IPS-18a (cell line): ENCODE measurements at regions not wholly inside any gene's neighbourhood (a gene's known extent, or its start where the extent isn't known, plus 50 kb on each side); places are given as distances from the start of the nearest gene placed in this dataset.

Experiments
- H3K27ac ChIP-seq: one replicate; pipeline ENCODE4 v1.5.1; 2013; ENCODE audit warnings: low read length
- H3K27me3 ChIP-seq: one replicate; pipeline ENCODE4 v1.6.1; 2013; ENCODE audit warnings: mild to moderate bottlenecking, low read length; ENCODE audit not compliant: control insufficient read depth, insufficient read depth
- H3K36me3 ChIP-seq: one replicate; pipeline ENCODE4 v1.6.1; 2013; ENCODE audit warnings: low read depth, low read length; ENCODE audit not compliant: control insufficient read depth
- H3K4me1 ChIP-seq: one replicate; pipeline ENCODE4 v1.6.1; 2013; ENCODE audit warnings: low read depth, low read length; ENCODE audit not compliant: control insufficient read depth
- H3K4me3 ChIP-seq: one replicate; pipeline ENCODE4 v1.5.1; 2013; ENCODE audit warnings: low read length
- H3K9ac ChIP-seq: one replicate; pipeline ENCODE4 v1.6.1; 2013; ENCODE audit warnings: mild to moderate bottlenecking, low read length, moderate library complexity
- H3K9me3 ChIP-seq: one replicate; pipeline ENCODE4 v1.6.1; 2013; ENCODE audit warnings: low read depth, low read length; ENCODE audit not compliant: control insufficient read depth

DNA sequence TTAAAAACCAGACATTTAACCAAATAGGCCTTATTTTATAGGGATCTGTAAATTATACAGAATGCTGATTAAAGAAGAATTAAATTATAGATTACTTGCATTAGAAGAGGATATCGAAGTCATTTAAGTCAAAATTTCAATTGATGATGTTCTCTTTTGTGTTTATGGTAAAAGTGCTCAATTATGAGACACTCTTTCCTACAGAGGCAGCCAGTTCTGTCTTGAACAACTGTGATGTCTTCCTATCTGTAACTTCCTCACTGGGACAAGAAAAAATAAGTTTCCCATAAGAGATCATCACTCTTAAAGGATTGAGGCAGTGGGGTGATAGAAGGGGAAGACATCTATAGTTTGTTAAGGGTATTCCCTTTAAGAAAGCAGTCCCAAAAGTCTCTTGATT, 613.5 kb downstream of the INSC start:
- no peak overlapping the region for H3K27ac ChIP-seq
- no peaks in the 10 kb centered on the region for H3K9me3 ChIP-seq
- no peaks in the 10 kb centered on the region for H3K36me3 ChIP-seq
- no peaks in the 10 kb centered on the region for H3K27me3 ChIP-seq
- H3K9ac ChIP-seq, result no peak overlapping the region
- H3K4me1 ChIP-seq, result peaks cover 5% of the 10 kb centered on the region
- H3K4me3 ChIP-seq, result no peak overlapping the region

DNA sequence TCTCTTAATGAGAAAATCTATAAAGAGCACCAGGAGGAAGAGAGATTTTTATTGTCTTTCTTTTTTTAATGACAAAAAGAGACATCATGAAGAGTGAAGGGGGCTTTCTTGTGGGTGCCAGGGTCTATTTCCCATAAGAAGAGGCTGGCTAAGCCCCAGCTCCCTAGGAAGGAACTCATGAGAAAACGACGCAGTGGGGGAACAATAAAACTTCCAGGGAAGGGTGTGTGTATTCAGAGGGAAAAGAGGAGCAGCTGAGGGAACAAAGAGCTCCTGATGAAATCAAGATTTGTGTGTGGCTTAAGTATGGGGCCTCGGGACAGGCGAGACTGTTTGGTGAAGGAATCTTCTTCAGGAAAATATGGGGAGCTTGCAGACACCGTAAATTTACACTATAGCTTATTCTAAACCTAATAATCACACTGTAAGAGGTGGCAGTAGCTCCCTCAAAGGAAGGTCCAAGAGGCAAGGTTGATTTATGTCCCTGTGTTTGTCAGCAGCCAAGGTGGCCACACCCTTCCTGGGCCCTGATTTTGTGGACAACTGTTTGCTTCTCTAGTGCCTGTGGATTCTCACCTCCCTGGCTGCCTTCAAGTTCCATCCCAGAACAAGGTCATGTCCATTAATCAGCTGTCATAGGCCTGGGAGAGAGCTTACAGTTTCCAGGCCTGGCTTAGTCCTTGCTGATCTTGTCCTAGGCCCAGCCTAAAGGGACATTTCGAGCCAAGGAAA, 615.7 kb downstream of the INSC start:
- H3K4me1 ChIP-seq, result peaks cover 5% of the 10 kb centered on the region
- H3K9me3 ChIP-seq, result no peaks in the 10 kb centered on the region
- no peaks in the 10 kb centered on the region for H3K27me3 ChIP-seq
- no peak overlapping the region for H3K27ac ChIP-seq
- H3K9ac ChIP-seq, result no peak overlapping the region
- no peak overlapping the region for H3K4me3 ChIP-seq
- H3K36me3 ChIP-seq, result no peaks in the 10 kb centered on the region

DNA sequence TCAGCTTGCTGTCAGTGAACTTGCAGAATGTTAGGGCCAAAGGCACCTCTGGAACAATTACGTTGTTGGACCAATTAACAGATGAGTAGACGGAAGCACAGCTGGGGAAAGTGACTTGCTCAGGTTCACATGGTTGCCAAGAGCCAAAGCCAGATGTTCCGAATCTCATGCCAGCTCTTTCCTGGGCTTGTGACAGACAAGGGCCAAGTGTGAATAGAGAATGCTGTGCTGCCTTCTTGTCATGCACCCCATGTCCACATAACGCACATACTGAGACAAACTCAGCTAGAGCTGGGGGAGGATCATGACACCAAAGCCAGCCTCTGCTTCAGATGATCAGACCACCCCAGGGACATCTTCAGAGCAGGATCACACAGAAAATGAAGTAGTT, 616.3 kb downstream of the INSC start:
- H3K27me3 ChIP-seq, result no peaks in the 10 kb centered on the region

DNA sequence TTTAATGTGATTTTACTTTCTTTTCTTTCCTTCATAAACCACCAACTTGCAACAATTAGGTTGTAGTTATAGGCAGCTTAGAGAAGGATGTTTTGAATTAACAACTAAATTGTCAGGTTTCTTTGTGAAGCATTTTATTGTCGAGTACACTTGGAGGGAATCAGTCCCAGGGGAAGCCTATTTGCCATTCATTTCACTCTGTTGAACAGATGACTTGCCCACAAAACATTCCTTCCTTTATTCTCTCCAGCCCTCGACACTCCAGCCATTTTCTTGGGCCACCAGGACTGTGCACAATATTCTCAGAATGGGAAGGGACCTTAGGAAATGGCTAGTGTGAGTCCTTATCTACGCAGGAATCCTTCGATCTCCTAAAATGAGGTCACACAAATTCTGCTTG, 620.6 kb downstream of the SOX6 start:
- H3K27me3 ChIP-seq, result no peaks in the 10 kb centered on the region
- no peak overlapping the region for H3K9ac ChIP-seq
- no peak overlapping the region for H3K27ac ChIP-seq
- H3K36me3 ChIP-seq, result no peaks in the 10 kb centered on the region
- no peaks in the 10 kb centered on the region for H3K9me3 ChIP-seq
- no peak overlapping the region for H3K4me3 ChIP-seq
- H3K4me1 ChIP-seq, result no peaks in the 10 kb centered on the region

More for the DNA sequence above, 616.3 kb downstream of the INSC start:
- H3K9ac ChIP-seq, result no peak overlapping the region
- H3K4me1 ChIP-seq, result peaks cover 5% of the 10 kb centered on the region
- no peaks in the 10 kb centered on the region for H3K36me3 ChIP-seq
- H3K27ac ChIP-seq, result no peak overlapping the region
- no peaks in the 10 kb centered on the region for H3K9me3 ChIP-seq
- H3K4me3 ChIP-seq, result no peak overlapping the region

DNA sequence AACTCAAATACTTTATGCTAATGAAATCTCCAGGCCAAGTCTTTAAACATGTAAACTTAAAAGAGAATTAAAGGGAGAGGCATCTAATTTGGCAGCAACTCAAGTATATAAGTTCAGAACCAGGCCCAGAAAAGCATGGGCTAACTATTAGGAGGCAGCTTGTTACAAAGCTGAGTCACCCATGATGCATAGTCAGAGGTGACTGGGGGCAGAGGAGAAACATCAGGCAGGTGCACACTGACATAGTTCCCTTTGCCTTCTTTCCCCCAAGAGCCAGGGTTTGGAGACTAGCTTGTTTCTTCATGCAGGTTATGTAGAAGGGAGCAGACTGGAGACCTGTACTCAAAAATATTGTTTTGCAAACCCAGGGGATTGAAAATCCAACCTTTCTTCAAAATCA, 619.0 kb downstream of the SOX6 start:
- H3K27me3 ChIP-seq, result no peaks in the 10 kb centered on the region
- no peaks in the 10 kb centered on the region for H3K9me3 ChIP-seq
- H3K27ac ChIP-seq, result no peak overlapping the region
- H3K36me3 ChIP-seq, result no peaks in the 10 kb centered on the region
- H3K4me1 ChIP-seq, result no peaks in the 10 kb centered on the region
- H3K9ac ChIP-seq, result no peak overlapping the region
- no peak overlapping the region for H3K4me3 ChIP-seq

DNA sequence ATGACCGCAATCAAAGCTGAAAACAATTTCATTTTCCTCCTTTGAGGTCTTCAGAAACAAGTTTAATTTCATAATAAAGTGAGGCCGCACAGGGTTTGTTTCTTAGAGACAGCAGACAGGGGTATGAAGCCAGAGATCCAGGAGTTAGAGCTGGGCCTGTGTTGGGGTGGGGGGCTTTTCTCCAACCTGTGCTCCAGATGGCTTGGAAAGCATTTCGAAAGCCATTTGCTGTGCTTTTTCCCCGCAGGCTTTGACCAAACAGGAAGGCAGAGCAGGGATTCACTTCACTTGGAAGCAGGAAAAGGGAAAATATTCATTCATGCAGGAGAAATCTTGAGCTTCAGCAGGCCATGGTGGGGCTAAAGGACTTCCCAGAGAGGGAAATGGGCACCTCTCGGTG, 617.4 kb downstream of the SOX6 start:
- Histone ChIP-seq H3K36me3 (no peaks in the 10 kb centered on the region), H3K27ac (no peak overlapping the region), H3K4me3 (no peak overlapping the region)

DNA sequence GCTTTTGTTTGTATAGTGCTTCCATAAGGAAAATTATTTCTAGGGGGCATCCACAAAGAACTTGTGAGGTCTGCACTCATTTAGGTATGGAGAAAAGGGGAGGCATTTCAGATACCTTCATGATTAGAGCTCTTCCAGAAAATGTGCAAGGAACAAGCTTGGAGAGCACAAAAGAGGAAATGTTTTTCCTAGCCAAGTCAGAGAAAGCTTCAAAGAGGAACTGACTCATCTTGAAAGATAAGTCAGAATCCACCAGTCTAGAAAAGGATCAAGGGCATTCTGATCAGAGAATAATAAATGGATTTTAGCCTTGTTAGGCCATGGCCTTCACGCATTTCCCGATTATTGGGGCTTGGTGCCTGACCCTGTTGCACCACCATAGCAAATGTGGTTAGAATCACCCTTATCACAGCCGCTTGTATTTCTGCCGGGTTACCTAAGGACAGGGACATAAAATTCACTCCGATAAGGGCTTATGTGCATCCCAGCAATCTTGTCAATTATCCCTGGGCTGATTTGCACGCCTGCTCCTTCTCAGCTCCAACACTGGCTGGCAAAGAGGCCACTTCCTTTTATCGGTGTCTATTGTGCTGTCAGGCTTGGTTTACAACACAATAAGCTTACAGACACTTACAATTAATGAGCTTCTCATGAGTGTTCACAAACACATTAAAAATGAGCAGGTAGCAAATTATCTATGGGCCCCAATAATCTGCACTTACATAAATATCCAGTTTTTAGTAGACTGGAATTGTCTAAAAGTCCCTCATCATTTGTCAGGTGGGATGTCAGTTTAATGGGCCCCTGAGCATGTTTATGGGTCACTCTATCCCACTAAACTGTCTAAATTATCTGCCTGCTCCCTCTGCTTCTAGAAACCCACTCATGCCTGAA, 613.5 kb downstream of the SOX6 start:
- Histone ChIP-seq H3K4me3 (no peak overlapping the region), H3K9ac (no peak overlapping the region), H3K36me3 (no peaks in the 10 kb centered on the region), H3K9me3 (no peaks in the 10 kb centered on the region), H3K27ac (no peak overlapping the region), H3K4me1 (no peaks in the 10 kb centered on the region), H3K27me3 (no peaks in the 10 kb centered on the region)

More for the DNA sequence above, 617.4 kb downstream of the SOX6 start:
- H3K9me3 ChIP-seq, result no peaks in the 10 kb centered on the region
- no peak overlapping the region for H3K9ac ChIP-seq
- H3K4me1 ChIP-seq, result no peaks in the 10 kb centered on the region
- H3K27me3 ChIP-seq, result no peaks in the 10 kb centered on the region

DNA sequence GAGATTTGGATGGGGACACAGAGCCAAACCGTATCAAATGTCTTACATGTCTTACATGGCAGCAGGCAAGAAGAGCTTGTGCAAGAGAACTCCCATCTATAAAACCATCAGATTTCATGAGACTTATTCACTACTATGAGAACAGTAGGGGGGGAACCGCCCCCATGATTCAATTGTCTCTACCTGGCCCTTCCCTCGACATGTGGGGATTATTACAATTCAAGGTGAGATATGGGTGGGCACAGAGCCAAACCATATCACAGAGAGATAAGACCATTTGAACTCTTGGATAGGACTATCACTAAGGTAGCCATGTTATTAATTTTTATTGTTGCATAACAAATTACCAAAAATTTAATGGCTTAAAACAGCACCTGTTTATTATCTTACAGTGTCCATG, 611.7 kb downstream of the SOX6 start:
- no peak overlapping the region for H3K9ac ChIP-seq
- no peaks in the 10 kb centered on the region for H3K9me3 ChIP-seq
- no peaks in the 10 kb centered on the region for H3K36me3 ChIP-seq
- H3K4me3 ChIP-seq, result no peak overlapping the region
- H3K27ac ChIP-seq, result no peak overlapping the region
- no peaks in the 10 kb centered on the region for H3K27me3 ChIP-seq
- no peaks in the 10 kb centered on the region for H3K4me1 ChIP-seq

DNA sequence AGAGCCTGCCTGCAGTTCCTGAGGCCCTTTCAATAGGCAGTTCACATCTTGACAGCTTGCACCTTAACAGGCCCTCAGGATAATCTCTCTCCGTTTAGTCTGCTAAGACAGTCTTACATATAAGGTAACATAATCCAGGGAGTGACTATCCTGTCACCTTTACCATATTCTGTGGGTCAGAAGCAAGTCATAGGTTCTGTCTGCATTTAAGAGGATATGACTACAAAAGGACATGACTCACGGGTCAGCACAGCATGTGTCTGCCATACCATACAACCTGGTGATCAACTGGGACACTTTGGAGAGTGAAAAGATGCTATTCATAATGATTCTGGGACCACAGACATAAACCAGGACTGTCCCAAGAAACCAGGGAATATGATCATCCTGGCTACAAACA, 611.1 kb downstream of the SOX6 start:
- H3K4me1 ChIP-seq, result no peaks in the 10 kb centered on the region
- no peak overlapping the region for H3K4me3 ChIP-seq
- no peaks in the 10 kb centered on the region for H3K9me3 ChIP-seq
- H3K27ac ChIP-seq, result no peak overlapping the region
- no peaks in the 10 kb centered on the region for H3K36me3 ChIP-seq
- H3K9ac ChIP-seq, result no peak overlapping the region
- H3K27me3 ChIP-seq, result no peaks in the 10 kb centered on the region

DNA sequence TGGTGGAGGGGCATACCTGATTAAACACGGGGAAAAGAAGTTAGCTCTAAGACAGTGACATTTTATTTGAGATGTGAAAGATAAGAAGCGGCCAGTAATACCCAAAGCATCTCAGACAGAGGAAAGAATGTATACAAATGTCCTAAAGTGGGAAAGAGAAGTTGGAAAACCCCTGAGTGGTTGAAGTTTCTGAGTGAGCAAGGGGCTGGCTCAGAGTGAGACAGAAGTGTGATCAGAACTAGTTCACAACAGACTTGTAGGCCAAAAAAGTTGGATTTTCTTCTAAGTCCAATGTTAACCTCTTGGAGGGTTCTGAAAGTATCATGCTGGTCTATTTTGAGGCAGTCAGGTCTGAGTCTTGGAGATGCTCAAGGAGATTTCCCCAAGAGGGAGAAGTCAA, 608.7 kb downstream of the SOX6 start:
- H3K27me3 ChIP-seq, result no peaks in the 10 kb centered on the region
- no peak overlapping the region for H3K27ac ChIP-seq
- no peak overlapping the region for H3K4me3 ChIP-seq
- no peaks in the 10 kb centered on the region for H3K9me3 ChIP-seq
- no peak overlapping the region for H3K9ac ChIP-seq
- no peaks in the 10 kb centered on the region for H3K36me3 ChIP-seq
- no peaks in the 10 kb centered on the region for H3K4me1 ChIP-seq

DNA sequence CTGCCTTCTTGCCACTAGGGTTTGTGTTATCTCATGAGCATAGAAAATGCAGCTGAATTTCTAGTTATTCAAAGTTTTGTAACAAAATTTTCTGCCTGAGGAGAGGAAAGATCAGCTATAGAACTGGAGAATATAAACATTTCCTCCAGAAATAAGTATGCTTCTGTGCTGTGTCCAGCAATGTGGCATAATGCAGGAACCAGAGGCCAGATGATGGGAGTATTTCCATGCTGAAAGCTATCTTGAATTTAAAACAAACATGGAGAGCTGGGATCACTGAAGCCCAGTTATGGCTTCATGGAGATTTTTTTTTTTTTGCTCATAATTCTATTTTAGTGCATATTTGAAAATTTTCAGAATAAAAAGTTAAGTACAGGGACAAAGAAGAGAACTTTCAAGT, 608.2 kb downstream of the SOX6 start:
- Histone ChIP-seq H3K9ac (no peak overlapping the region), H3K27ac (no peak overlapping the region), H3K4me3 (no peak overlapping the region), H3K27me3 (no peaks in the 10 kb centered on the region), H3K9me3 (no peaks in the 10 kb centered on the region), H3K4me1 (no peaks in the 10 kb centered on the region), H3K36me3 (no peaks in the 10 kb centered on the region)

DNA sequence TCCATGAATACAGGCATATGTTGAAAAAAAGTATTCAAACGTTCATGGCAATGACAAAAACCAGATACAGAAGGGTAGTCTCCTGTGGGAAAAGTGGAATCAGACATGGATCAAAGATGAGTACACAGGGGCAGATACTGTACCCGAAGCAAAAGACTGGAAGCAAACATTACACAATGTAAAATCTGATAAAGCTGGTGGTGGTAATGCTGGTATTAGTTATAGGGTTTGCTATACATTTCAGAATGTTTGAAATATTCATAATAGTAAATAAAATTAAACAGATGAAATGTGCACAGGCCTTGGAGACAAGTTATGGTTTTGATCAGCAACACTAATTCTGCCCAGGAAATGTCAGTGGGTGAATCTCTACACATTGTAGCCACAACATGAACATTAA, 607.6 kb downstream of the SOX6 start:
- no peak overlapping the region for H3K27ac ChIP-seq
- no peaks in the 10 kb centered on the region for H3K27me3 ChIP-seq

More for the DNA sequence above, 607.6 kb downstream of the SOX6 start:
- no peaks in the 10 kb centered on the region for H3K9me3 ChIP-seq
- no peaks in the 10 kb centered on the region for H3K4me1 ChIP-seq
- H3K9ac ChIP-seq, result no peak overlapping the region
- no peak overlapping the region for H3K4me3 ChIP-seq
- no peaks in the 10 kb centered on the region for H3K36me3 ChIP-seq
